Keratinocyte (primary cell): ENCODE measurements at regions not wholly inside any gene's neighbourhood (a gene's known extent, or its start where the extent isn't known, plus 50 kb on each side); places are given as distances from the start of the nearest gene placed in this dataset.

ENCODE experiments used
- DNase-seq: peaks from one replicate; pipeline ENCODE4 v3.0.0-alpha.2; 2011; ENCODE audit warnings: low read depth, missing footprints, low spot score
- FAIRE-seq: peaks from 2 replicates; lab custom pipeline; 2011; peaks lifted over from hg19 to GRCh38; lab: Jason Lieb, UNC
- H2AFZ ChIP-seq: 2 replicates; pipeline ENCODE4 v1.6.0; 2012; ENCODE audit warnings: low read length, control low read depth, inconsistent platforms; ENCODE audit not compliant: control insufficient read depth
- H3K27ac ChIP-seq: 2 replicates; pipeline ENCODE4 v1.5.1; 2011; ENCODE audit warnings: low read length; ENCODE audit not compliant: control insufficient read depth, insufficient read depth
- H3K27me3 ChIP-seq: 3 replicates; pipeline ENCODE4 v1.6.0; 2011; ENCODE audit warnings: low read length; ENCODE audit not compliant: control insufficient read depth, insufficient read depth; ENCODE audit errors: extremely low read depth
- H3K36me3 ChIP-seq, 2 experiments: 2 replicates in 1 of 2; 3 replicates in 1 of 2; pipeline ENCODE4 v1.5.1; 2011; ENCODE audit warnings: low read length in 2 of 2, mild to moderate bottlenecking in 1 of 2; ENCODE audit not compliant: control insufficient read depth in 2 of 2, insufficient read depth in 2 of 2; ENCODE audit errors: extremely low read depth in 1 of 2
- H3K4me1 ChIP-seq: 3 replicates; pipeline ENCODE4 v1.5.1; 2011; ENCODE audit warnings: low read length; ENCODE audit not compliant: control insufficient read depth, insufficient read depth; ENCODE audit errors: extremely low read depth
- H3K4me2 ChIP-seq: 3 replicates; pipeline ENCODE4 v1.6.0; 2011; ENCODE audit warnings: low read depth, low read length; ENCODE audit not compliant: control insufficient read depth, insufficient read depth; ENCODE audit errors: extremely low read depth
- H3K4me3 ChIP-seq, 3 experiments: fragments of 200-600 bp in 1 of 3; sonication (generic) in 1 of 3; 2 replicates in 2 of 3; 3 replicates in 1 of 3; pipeline ENCODE4 v1.5.1; 2011 to 2016; ENCODE audit warnings: low read length in 3 of 3, mild to moderate bottlenecking in 3 of 3, control low read depth in 2 of 3, inconsistent platforms in 1 of 3, low read depth in 1 of 3, mixed read lengths in 1 of 3, mixed run types in 1 of 3, moderate library complexity in 1 of 3; ENCODE audit not compliant: control insufficient read depth in 2 of 3, insufficient read depth in 2 of 3; ENCODE audit errors: extremely low read depth in 1 of 3
- H3K79me2 ChIP-seq: 2 replicates; pipeline ENCODE4 v1.6.0; 2012; ENCODE audit warnings: low read length; ENCODE audit not compliant: control insufficient read depth, insufficient read depth
- H3K9ac ChIP-seq: 3 replicates; pipeline ENCODE4 v1.6.0; 2011; ENCODE audit warnings: low read length; ENCODE audit not compliant: control insufficient read depth, insufficient read depth; ENCODE audit errors: extremely low read depth
- H3K9me1 ChIP-seq: 3 replicates; pipeline ENCODE4 v1.6.0; 2011; ENCODE audit warnings: low read length; ENCODE audit not compliant: control insufficient read depth, insufficient read depth; ENCODE audit errors: extremely low read depth
- H3K9me3 ChIP-seq: 2 replicates; pipeline ENCODE4 v1.5.1; 2012; ENCODE audit warnings: low read depth, low read length; ENCODE audit not compliant: control insufficient read depth
- H4K20me1 ChIP-seq: 3 replicates; pipeline ENCODE4 v1.6.0; 2011; ENCODE audit warnings: low read length; ENCODE audit not compliant: control insufficient read depth, insufficient read depth; ENCODE audit errors: extremely low read depth
- EZH2 ChIP-seq: IDR thresholded peaks from one replicate; pipeline ENCODE4 v1.6.1; 2012; ENCODE audit warnings: inconsistent platforms, mild to moderate bottlenecking, low read length, moderate library complexity
- dilution Hi-C: fragments of 300-500 bp; cut with MboI; formaldehyde crosslinking; loops from one replicate; pipeline ENCODE4 v1.7.0; 2020; ENCODE audit warnings: low sequenced_read_pairs; ENCODE audit not compliant: extremely low pct_ligation_motif_present
- TF ChIP-seq, protein P1 (sequence below), 3 experiments: IDR thresholded peaks in 1 of 3; conservative IDR thresholded peaks in 1 of 3; optimal IDR thresholded peaks in 1 of 3; 2 replicates in 2 of 3; 3 replicates in 1 of 3; pipeline versions ENCODE3 to v1.5.1; 2011; ENCODE audit warnings: low read length in 3 of 3, mild to moderate bottlenecking in 3 of 3, moderate library complexity in 2 of 3, control low read depth in 1 of 3, inconsistent platforms in 1 of 3; ENCODE audit not compliant: insufficient read depth in 2 of 3; ENCODE audit errors: extremely low read depth in 1 of 3

GRCh38 chr11:33646629-33647028 lies 54.0 kb downstream of the C11orf91 start:
- no peaks in the 10 kb centered on the region for H4K20me1 ChIP-seq
- FAIRE-seq (no peak), DNase-seq (no peak)
- no peak overlapping the region for H2AFZ ChIP-seq
- H3K4me2 ChIP-seq, result no peak overlapping the region
- dilution Hi-C loops, result no loop called here
- H3K36me3 ChIP-seq, result no peaks in the 10 kb centered on the region
- H3K27me3 ChIP-seq, result no peaks in the 10 kb centered on the region
- H3K9ac ChIP-seq, result no peak overlapping the region
- H3K79me2 ChIP-seq, result no peaks in the 10 kb centered on the region
- H3K9me1 ChIP-seq, result no peaks in the 10 kb centered on the region
- no peaks in the 10 kb centered on the region for H3K9me3 ChIP-seq
- no peak overlapping the region for H3K27ac ChIP-seq
- H3K4me1 ChIP-seq, result peaks cover 6% of the 10 kb centered on the region
- no peak overlapping the region for H3K4me3 ChIP-seq
- TF ChIP-seq, protein P1, sequence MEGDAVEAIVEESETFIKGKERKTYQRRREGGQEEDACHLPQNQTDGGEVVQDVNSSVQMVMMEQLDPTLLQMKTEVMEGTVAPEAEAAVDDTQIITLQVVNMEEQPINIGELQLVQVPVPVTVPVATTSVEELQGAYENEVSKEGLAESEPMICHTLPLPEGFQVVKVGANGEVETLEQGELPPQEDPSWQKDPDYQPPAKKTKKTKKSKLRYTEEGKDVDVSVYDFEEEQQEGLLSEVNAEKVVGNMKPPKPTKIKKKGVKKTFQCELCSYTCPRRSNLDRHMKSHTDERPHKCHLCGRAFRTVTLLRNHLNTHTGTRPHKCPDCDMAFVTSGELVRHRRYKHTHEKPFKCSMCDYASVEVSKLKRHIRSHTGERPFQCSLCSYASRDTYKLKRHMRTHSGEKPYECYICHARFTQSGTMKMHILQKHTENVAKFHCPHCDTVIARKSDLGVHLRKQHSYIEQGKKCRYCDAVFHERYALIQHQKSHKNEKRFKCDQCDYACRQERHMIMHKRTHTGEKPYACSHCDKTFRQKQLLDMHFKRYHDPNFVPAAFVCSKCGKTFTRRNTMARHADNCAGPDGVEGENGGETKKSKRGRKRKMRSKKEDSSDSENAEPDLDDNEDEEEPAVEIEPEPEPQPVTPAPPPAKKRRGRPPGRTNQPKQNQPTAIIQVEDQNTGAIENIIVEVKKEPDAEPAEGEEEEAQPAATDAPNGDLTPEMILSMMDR (optimal IDR thresholded peaks at IDR 0.05 in 1 of 3, IDR thresholded peaks at IDR 0.05 in 1 of 3, conservative IDR thresholded peaks at IDR 0.05 in 1 of 3; ENCODE audit: extremely low read depth in 1 of 3, insufficient read depth in 2 of 3, low read length in 3 of 3), result no peak

- TF ChIP-seq, protein P1 (optimal IDR thresholded peaks at IDR 0.05 in 1 of 3, IDR thresholded peaks at IDR 0.05 in 1 of 3, conservative IDR thresholded peaks at IDR 0.05 in 1 of 3; ENCODE audit: extremely low read depth in 1 of 3, insufficient read depth in 2 of 3, low read length in 3 of 3), result no peak
- TF ChIP-seq EZH2, result no peak
- no peaks in the 10 kb centered on the region for H3K36me3 ChIP-seq
- H3K4me2 ChIP-seq, result no peak overlapping the region
- no peak overlapping the region for H3K27ac ChIP-seq
- H2AFZ ChIP-seq, result no peak overlapping the region
- H3K9me1 ChIP-seq, result no peaks in the 10 kb centered on the region
- FAIRE-seq, result no peak
- DNase-seq, result no peak
- peaks cover 6% of the 10 kb centered on the region for H3K4me1 ChIP-seq
- dilution Hi-C loops, result no loop called here
- no peaks in the 10 kb centered on the region for H4K20me1 ChIP-seq
- no peaks in the 10 kb centered on the region for H3K27me3 ChIP-seq
- H3K79me2 ChIP-seq, result no peaks in the 10 kb centered on the region
- no peak overlapping the region for H3K4me3 ChIP-seq
- H3K9me3 ChIP-seq, result no peaks in the 10 kb centered on the region
- H3K9ac ChIP-seq, result no peak overlapping the region
Measured at GRCh38 chr11:33646168-33646567, 54.5 kb downstream of the C11orf91 start.
